NOMO-1 (cell line): ENCODE measurements at regions not wholly inside any gene's neighbourhood (a gene's known extent, or its start where the extent isn't known, plus 50 kb on each side); places are given as distances from the start of the nearest gene placed in this dataset.
"Not testable (repeated sequence)": the region's sequence is repeated elsewhere in the genome, so short reads cannot be mapped to it uniquely, and the experiment has no call there.

Experiments used
- DNase-seq, 2 experiments: peaks; one replicate each; lab custom pipeline; 2025; ENCODE audit not compliant: unreplicated experiment in 2 of 2; lab: John Stamatoyannopoulos, UW

DNA sequence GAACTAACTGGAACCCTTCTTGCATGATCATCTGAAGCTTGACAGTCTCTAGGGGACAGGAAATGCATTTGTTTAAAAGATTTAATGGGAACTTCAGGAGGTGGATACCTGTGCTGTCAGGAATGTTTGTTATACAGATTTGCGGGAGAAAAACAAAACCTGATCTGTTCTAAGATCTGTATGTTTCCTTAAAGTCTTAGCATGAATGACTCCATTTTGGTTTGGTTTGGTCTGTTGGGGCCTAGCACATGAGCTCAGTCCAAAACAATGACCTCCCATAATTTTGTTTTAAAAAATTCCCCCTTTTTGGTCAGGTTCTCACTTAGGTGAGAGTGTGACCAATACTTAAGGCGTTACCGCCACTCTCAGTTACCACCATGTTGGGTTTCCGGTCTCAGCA, 138.7 kb downstream of the AKR1D1 start:
- no peak for DNase-seq

DNA sequence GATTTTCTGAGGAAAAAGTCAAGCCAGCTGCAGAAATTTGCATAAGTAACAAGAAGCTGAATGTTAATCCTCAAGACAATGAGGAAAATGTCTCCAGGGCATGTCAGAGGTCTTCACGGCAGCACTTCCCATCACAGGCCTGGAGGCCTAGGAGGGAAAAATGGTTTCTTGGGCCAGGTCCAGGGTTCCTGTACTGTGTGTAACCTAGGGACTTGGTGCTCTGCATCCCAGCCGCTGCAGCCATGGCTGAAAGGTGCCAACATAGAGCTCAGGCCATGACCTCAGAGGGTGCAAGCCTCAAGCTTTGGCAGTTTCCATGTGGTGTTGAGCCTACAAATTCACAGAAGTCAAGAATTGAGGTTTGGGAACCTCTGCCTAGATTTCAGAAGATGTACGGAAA, 144.1 kb downstream of the AKR1D1 start:
- DNase-seq = not testable (repeated sequence)

- DNase-seq = not testable (repeated sequence)
These were observed 145.1 kb downstream of the AKR1D1 start for GRCh38 chr7:138221388-138221787.

GRCh38 chr7:138223402-138223879, 147.2 kb downstream of the AKR1D1 start:
- DNase-seq = no peak

- no peak for DNase-seq
These were observed 149.8 kb downstream of the AKR1D1 start for GRCh38 chr7:138226001-138226476.

- no peak for DNase-seq
These were observed 150.6 kb downstream of the AKR1D1 start for GRCh38 chr7:138226745-138227279.

DNA sequence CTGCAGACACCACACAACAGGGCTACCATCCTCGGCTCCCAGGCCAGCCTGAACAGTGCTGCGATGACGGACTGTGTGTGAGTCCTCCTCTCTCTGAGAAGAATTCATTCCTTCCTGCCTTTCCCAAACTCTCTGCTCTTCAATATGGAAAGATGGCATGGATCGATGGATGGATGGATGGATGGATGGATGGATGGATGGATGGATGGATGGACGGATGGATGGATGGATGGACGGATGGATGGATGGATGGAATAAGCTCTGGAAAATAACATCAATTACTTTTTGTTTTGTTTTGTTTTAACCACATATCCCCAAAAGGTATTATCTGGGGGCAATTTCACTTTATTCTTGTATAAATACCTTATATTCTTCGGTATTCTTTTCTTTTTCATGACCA, 151.9 kb downstream of the AKR1D1 start:
- DNase-seq = no peak

DNA sequence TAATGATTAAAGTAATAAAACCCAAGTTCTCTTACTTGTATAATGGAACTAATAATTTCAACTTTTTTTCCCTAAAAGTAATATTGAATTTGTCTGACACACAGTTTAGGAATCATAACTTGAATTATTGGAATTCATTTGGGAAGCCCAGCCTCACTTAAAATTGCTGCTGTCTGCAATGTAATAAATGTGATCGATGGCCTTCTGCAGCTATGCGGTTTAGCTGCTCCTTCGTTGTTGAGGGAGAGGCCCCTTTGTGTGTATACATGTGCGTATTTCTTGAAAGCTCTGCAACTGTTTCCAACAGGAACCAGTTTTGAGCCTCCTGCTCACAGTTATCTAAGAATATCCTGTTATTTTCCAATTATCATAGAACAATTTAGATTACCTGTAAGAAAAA, 152.5 kb downstream of the AKR1D1 start:
- peak; percentile 16 to 54 for DNase-seq

GRCh38 chr7:138233189-138233588, 156.9 kb downstream of the AKR1D1 start:
- no peak for DNase-seq

DNA sequence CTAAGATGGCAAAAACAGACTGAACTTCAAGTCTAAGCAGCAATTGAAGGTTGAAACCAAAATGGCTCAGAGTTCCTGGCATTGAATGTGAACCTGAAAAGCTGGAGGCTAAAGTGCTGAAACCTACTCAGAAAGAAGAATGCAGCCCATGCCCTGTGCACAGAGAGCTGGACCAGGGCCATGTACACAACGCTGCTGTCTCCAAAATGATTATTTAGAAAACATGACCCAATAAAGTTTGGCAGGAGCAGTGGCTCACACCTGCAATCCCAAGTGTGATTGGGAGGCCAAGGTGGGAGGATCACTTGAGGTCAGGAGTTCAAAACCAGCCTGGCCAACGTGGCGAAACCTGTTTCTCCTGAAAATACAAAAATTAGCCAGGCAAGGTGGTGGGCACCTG, 158.9 kb downstream of the AKR1D1 start:
- no peak for DNase-seq

DNA sequence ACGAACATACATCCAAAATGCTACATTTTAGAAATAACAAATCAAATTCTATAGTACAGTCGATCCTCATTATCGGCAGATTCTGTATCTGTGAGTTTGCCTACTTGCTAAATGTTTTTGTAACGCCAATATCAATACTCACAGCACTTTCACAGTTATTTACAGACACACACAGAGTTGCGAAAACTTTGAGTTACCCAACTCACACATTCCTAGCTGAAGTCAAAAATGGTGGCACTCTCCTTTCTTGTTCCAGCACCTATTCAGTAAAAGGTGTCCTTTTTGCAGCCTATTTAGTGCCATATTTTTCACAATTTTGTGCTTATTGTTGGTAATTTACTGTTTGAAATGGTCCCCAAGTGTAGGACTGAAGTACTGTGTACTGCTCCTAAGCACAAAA, 161.7 kb downstream of the AKR1D1 start:
- no peak for DNase-seq

- DNase-seq = peak; percentile 57 to 69
These were observed 162.7 kb downstream of the AKR1D1 start for GRCh38 chr7:138238734-138239659.

DNA sequence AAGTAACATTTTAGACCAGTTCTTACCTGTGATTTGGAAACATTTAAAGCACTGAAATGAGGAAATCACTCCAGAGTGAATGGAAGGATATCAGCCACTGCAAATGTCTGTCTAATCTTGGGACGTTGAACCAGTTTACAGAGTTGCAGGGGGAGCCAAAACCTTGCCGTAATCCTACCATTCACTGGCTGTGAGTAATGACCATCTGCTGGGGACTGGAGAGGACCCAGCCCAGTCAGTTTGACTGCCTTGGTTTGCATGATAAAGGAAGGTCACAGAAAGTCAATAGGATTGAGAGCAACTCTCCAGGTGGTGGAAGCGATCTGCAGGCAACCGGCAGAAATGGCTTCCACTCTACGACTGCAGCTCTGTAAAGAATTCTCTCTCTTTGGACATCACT, 167.2 kb downstream of the AKR1D1 start:
- DNase-seq = no peak

DNA sequence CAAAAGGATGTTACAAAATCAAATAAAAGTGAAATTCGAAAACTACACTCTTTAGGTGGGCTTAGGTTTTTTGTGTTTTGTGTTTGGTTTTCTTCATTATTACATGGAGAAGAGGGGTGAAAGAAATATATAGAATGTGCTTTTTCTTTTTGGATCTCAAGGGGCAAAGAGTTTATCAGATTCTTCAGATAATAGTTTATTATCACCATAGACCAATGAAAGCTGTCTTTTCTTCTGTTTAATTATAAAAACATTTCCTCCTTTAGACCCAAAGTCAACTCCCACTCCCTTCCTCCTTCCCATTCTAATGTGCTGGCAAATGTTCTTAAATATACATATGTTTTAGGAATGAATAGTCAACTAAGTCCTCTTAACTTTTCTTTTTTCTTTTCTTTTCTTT, 167.6 kb downstream of the AKR1D1 start:
- no peak for DNase-seq

GRCh38 chr7:138244606-138245005, 168.3 kb downstream of the AKR1D1 start:
- DNase-seq = no peak

- DNase-seq = peak in 1 of 2 experiments; percentile 1
These were observed 169.0 kb downstream of the AKR1D1 start for GRCh38 chr7:138245216-138245615.

DNA sequence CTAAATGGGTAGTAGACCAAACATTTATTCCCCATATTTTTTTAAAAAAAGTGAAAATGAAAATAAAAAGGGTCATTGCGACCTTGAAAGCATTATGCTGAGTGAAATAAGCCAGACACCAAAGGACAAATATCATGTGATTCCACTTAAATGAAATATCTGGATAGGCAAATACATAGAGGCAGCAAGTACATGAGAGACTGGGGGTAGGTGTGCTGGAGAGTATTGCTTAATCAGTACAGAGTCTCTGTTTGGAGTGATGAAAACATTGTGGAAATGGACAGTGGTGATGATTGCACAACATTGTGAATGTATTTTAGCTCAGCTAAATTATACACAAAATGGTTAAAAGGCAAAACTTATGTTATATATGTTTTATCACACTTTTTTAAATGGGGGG, 169.4 kb downstream of the AKR1D1 start:
- DNase-seq = peak; percentile 38 to 59

DNA sequence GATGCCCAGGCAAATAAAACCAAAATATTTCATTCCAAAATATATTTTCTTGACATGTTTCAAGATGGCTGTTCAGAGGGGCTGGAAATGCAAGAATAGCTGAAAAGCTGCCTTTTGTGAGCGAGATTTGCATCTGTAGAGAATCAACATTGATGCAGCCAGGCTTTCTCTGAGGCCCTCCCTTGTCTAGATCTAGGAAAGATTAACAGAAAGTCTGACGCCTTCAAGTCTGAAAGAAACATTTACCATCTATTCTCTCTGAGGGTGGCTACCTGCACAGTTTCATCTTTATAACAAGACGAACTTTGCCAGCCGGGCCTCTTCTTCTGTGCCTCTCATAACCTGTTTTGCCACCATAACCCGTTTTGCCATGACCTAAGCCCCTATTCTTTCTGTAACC, 170.2 kb downstream of the AKR1D1 start:
- no peak for DNase-seq

DNA sequence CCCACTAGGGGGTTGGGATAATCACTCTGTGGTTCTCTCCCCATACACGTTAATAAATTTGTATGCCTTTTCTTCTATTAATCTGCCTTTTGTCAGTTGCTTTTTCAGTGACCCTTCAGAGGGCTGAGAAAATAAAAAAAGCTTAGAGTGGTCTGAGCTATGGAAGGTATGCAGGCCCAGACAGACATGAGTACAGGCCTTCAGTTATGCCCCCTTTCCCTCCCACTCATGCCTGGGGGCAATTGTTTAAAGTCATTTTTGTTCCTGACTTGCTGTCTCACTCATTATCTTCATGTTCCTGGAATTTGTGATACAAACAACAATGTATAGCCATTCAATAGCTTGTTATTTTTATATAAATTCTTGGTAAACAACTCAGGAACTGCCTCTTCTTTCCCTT, 170.8 kb downstream of the AKR1D1 start:
- no peak for DNase-seq

GRCh38 chr7:138247568-138248333, 171.5 kb downstream of the AKR1D1 start:
- no peak for DNase-seq

DNA sequence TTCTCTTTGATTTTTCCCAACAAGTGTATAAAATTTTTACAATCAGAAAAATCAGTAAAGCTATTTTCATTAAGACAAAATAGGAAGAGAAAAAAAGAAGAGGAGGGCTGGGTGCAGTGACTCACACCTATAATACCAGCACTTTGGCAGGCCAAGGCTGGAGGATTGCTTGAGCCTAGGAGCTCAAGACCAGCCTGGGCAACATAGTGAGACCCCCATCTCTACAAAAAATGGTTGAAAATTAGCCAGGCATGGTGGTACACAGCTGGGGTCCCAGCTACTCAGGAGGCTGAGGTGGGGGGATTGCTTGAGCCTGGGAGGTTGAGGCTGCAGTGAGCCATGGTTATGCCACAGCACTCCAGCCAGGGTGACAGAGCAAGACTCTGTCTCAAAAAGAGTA, 172.3 kb downstream of the AKR1D1 start:
- no peak for DNase-seq
